Left renal cortex interstitium (tissue), 4 donors: ENCODE measurements at regions not wholly inside any gene's neighbourhood (a gene's known extent, or its start where the extent isn't known, plus 50 kb on each side); places are given as distances from the start of the nearest gene placed in this dataset.

Experiments
- DNase-seq, 4 donors: peaks; one replicate each; pipeline ENCODE4 v3.0.0-alpha.2; 2013; ENCODE audit warnings: low read depth in 4 of 4, low spot score in 2 of 4, missing footprints in 1 of 4

GRCh38 chr21:20538039-20538658, 460.1 kb upstream of the NCAM2 start:
- DNase-seq = no peak

GRCh38 chr21:20545454-20545853, 452.8 kb upstream of the NCAM2 start:
- no peak for DNase-seq

GRCh38 chr21:20551939-20552338, 446.3 kb upstream of the NCAM2 start:
- DNase-seq = no peak

- DNase-seq = no peak
These were observed 443.4 kb upstream of the NCAM2 start for GRCh38 chr21:20554785-20555184.

GRCh38 chr21:20570824-20571232, 427.4 kb upstream of the NCAM2 start:
- no peak for DNase-seq

- DNase-seq = no peak
These were observed 425.6 kb upstream of the NCAM2 start for GRCh38 chr21:20572582-20572981.

- DNase-seq = no peak
These were observed 416.8 kb upstream of the NCAM2 start for GRCh38 chr21:20581361-20581760.

- no peak for DNase-seq
These were observed 406.9 kb upstream of the NCAM2 start for GRCh38 chr21:20591284-20591683.

- no peak for DNase-seq
These were observed 405.7 kb upstream of the NCAM2 start for GRCh38 chr21:20592463-20592862.

GRCh38 chr21:20603236-20603635, 395.0 kb upstream of the NCAM2 start:
- no peak for DNase-seq

- no peak for DNase-seq
These were observed 387.2 kb upstream of the NCAM2 start for GRCh38 chr21:20611008-20611407.

- DNase-seq = no peak
These were observed 384.6 kb upstream of the NCAM2 start for GRCh38 chr21:20613654-20614053.

- no peak for DNase-seq
These were observed 381.1 kb upstream of the NCAM2 start for GRCh38 chr21:20617130-20617529.

GRCh38 chr21:20618878-20619277, 379.3 kb upstream of the NCAM2 start:
- no peak for DNase-seq

- DNase-seq = no peak
These were observed 370.6 kb upstream of the NCAM2 start for GRCh38 chr21:20627594-20627993.

GRCh38 chr21:20631633-20632032, 366.6 kb upstream of the NCAM2 start:
- no peak for DNase-seq

- no peak for DNase-seq
These were observed 359.2 kb upstream of the NCAM2 start for GRCh38 chr21:20639026-20639425.

GRCh38 chr21:20641241-20641640, 357.0 kb upstream of the NCAM2 start:
- no peak for DNase-seq

GRCh38 chr21:20642681-20643080, 355.5 kb upstream of the NCAM2 start:
- DNase-seq = no peak

GRCh38 chr21:20644552-20644951, 353.7 kb upstream of the NCAM2 start:
- DNase-seq = no peak

- DNase-seq = no peak
These were observed 352.9 kb upstream of the NCAM2 start for GRCh38 chr21:20645344-20645743.

- no peak for DNase-seq
These were observed 351.6 kb upstream of the NCAM2 start for GRCh38 chr21:20646431-20647165.
